HFFc6 (cell line): ENCODE measurements at regions not wholly inside any gene's neighbourhood (a gene's known extent, or its start where the extent isn't known, plus 50 kb on each side); places are given as distances from the start of the nearest gene placed in this dataset.

ENCODE experiments used
- DNase-seq: peaks from one replicate; pipeline ENCODE4 v3.0.0-alpha.2; 2018
- H3K27ac Mint-ChIP-seq: 2 replicates; pipeline ENCODE4 v1.8.0; 2020; ENCODE audit warnings: mild to moderate bottlenecking, mixed read lengths
- H3K27me3 Mint-ChIP-seq: 2 replicates; pipeline ENCODE4 v1.8.0; 2021; ENCODE audit warnings: mild to moderate bottlenecking, moderate library complexity, mixed read lengths; ENCODE audit not compliant: insufficient read depth
- H3K36me3 Mint-ChIP-seq: 2 replicates; pipeline ENCODE4 v1.8.0; 2021; ENCODE audit warnings: low read depth, mixed read lengths
- H3K4me1 Mint-ChIP-seq: 2 replicates; pipeline ENCODE4 v1.8.0; 2020; ENCODE audit warnings: low read depth, mixed read lengths
- H3K4me3 Mint-ChIP-seq: 2 replicates; pipeline ENCODE4 v1.8.0; 2020; ENCODE audit warnings: mild to moderate bottlenecking, moderate library complexity, mixed read lengths
- H3K9me3 Mint-ChIP-seq: 2 replicates; pipeline ENCODE4 v1.8.0; 2020; ENCODE audit warnings: mild to moderate bottlenecking, mixed read lengths
- TF ChIP-seq, protein P1 (sequence below): fragments of 200-600 bp; sonication (generic); IDR thresholded peaks from 2 replicates; pipeline ENCODE4 v1.5.0; 2021; ENCODE audit warnings: antibody characterized with exemption, mild to moderate bottlenecking

DNA sequence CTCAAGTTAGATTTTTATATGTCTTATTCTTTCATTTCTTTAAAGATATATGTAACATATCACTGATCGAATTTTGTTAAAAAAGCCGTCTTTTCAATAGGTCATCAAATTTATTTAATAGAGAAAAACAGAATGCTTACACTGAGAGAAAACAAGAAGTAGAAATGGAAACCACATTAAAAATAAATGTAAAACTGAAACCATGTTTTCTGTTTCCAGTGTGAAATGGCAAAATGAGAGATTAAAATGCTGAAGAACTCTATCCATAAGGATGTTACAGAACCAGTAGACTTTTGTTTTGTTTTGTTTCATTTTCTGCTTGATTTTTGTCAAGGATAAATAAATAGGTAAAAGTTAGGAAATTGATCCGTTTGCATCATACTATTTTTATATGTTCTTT lies 210.1 kb downstream of the PRDM9 start:
- DNase-seq, result no peak
- TF ChIP-seq, protein P1, sequence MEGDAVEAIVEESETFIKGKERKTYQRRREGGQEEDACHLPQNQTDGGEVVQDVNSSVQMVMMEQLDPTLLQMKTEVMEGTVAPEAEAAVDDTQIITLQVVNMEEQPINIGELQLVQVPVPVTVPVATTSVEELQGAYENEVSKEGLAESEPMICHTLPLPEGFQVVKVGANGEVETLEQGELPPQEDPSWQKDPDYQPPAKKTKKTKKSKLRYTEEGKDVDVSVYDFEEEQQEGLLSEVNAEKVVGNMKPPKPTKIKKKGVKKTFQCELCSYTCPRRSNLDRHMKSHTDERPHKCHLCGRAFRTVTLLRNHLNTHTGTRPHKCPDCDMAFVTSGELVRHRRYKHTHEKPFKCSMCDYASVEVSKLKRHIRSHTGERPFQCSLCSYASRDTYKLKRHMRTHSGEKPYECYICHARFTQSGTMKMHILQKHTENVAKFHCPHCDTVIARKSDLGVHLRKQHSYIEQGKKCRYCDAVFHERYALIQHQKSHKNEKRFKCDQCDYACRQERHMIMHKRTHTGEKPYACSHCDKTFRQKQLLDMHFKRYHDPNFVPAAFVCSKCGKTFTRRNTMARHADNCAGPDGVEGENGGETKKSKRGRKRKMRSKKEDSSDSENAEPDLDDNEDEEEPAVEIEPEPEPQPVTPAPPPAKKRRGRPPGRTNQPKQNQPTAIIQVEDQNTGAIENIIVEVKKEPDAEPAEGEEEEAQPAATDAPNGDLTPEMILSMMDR, result no peak
- Mint-ChIP-seq H3K4me1 (no peaks in the 10 kb centered on the region), H3K27me3 (no peaks in the 10 kb centered on the region), H3K27ac (no peak overlapping the region), H3K9me3 (peaks cover 38% of the 10 kb centered on the region), H3K4me3 (no peak overlapping the region), H3K36me3 (no peaks in the 10 kb centered on the region)

DNA sequence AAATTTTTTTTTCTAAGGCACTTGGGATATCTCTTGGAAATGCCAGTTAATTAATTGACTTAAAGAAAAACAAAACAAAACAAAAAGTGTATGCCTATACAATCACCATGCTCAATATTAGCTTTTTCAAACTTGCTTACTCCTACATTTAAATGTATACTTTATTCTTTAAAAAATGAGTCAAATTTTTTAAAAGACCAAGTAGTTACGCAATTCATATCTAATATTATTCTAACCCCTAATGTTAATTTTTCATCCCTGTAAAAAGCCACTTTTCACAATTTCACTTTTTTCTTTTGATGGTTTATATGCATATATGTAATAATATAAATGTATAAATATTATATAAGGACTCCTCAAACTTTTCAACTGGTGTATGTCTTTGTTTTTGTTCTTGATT lies 211.2 kb downstream of the PRDM9 start:
- no peaks in the 10 kb centered on the region for H3K27me3 Mint-ChIP-seq
- H3K9me3 Mint-ChIP-seq, result peaks cover 41% of the 10 kb centered on the region
- no peak for DNase-seq
- TF ChIP-seq, protein P1, result no peak
- H3K4me3 Mint-ChIP-seq, result no peak overlapping the region
- no peaks in the 10 kb centered on the region for H3K36me3 Mint-ChIP-seq
- H3K4me1 Mint-ChIP-seq, result no peaks in the 10 kb centered on the region
- H3K27ac Mint-ChIP-seq, result no peak overlapping the region

DNA sequence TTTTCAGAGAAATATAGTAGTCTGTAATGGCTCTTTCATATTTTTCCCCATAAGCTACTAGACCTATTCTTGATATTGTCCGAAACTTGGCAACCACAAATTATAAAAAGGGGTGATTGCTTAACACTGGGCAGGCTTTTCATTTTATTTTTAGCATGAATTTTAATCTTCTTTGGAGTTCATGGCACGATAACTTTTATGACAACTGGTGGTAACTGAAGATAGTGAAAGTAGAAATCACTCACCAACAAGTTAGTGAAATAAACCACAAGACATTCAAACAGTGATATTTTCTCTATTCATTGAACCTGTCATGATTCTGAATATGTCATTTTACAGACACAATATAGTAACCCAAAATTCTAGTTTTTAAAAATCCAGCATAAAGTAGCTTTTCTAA lies 213.9 kb downstream of the PRDM9 start:
- Mint-ChIP-seq H3K27ac (no peak overlapping the region), H3K27me3 (no peaks in the 10 kb centered on the region), H3K36me3 (no peaks in the 10 kb centered on the region), H3K4me3 (no peak overlapping the region), H3K9me3 (peaks cover 26% of the 10 kb centered on the region), H3K4me1 (no peaks in the 10 kb centered on the region)
- TF ChIP-seq, protein P1, result no peak
- DNase-seq, result no peak

DNA sequence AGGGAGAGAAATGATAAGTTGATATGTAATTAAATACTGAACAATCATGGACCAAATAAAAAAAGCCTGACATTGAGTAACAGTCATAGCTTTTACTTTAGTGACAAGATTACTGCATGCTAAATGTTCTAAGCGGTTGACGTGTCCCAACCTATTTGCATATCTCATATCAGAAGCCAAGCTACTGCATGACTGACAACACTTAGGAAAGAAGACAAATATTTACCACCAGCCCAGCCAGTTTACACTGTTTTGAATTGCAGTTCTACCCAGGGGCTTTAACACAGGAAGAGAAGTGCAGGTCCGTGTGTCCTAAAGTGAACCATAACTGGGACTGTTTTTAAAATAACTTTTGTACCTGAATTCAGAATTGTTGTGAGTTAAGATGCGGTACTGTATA lies 219.9 kb downstream of the PRDM9 start:
- no peaks in the 10 kb centered on the region for H3K27me3 Mint-ChIP-seq
- H3K27ac Mint-ChIP-seq, result no peak overlapping the region
- no peaks in the 10 kb centered on the region for H3K4me1 Mint-ChIP-seq
- H3K36me3 Mint-ChIP-seq, result no peaks in the 10 kb centered on the region
- TF ChIP-seq, protein P1, result no peak
- no peak overlapping the region for H3K4me3 Mint-ChIP-seq
- DNase-seq, result no peak
- H3K9me3 Mint-ChIP-seq, result peaks cover 29% of the 10 kb centered on the region

DNA sequence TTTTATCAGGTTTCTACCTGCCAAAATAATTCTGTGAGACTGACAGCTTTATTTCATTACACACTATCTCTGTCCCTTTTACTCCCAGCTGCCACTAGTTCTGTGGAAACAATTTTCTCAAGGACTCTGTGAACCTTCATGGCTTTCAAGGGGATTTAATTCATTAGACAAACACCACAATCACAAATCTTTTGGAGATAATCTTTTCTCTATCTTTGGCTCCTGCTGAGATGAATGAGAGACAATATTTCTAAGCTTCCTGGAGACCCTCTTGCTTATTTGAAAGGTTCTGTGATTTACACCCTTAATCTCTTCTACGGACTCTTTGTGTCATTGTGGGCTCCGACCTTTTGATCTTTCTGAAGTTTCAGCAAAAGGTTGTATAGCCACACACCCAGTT lies 222.6 kb downstream of the PRDM9 start:
- no peak overlapping the region for H3K4me3 Mint-ChIP-seq
- no peaks in the 10 kb centered on the region for H3K27me3 Mint-ChIP-seq

More for the DNA sequence above, 222.6 kb downstream of the PRDM9 start:
- peaks cover 25% of the 10 kb centered on the region for H3K9me3 Mint-ChIP-seq
- no peak for DNase-seq
- TF ChIP-seq, protein P1, result no peak
- H3K27ac Mint-ChIP-seq, result no peak overlapping the region
- H3K4me1 Mint-ChIP-seq, result no peaks in the 10 kb centered on the region
- H3K36me3 Mint-ChIP-seq, result no peaks in the 10 kb centered on the region
